GM21381 (cell line): ENCODE measurements at regions not wholly inside any gene's neighbourhood (a gene's known extent, or its start where the extent isn't known, plus 50 kb on each side); places are given as distances from the start of the nearest gene placed in this dataset.

ENCODE experiments used
- ATAC-seq: cut with Tn5 transposase; IDR thresholded peaks from one replicate; pipeline ENCODE4 v1.9.1; 2021; ENCODE audit warnings: mild to moderate bottlenecking, moderate library complexity; ENCODE audit not compliant: unreplicated experiment

- no peak for ATAC-seq
These were observed 82.0 kb upstream of the PAK5 start for GRCh38 chr20:9920866-9921265.

GRCh38 chr20:9919271-9920014 lies 80.6 kb upstream of the PAK5 start:
- peak; percentile 80 for ATAC-seq

- ATAC-seq = no peak
These were observed 79.5 kb upstream of the PAK5 start for GRCh38 chr20:9918348-9918747.

GRCh38 chr20:9916761-9917160 lies 77.9 kb upstream of the PAK5 start:
- no peak for ATAC-seq

- ATAC-seq = peak; percentile 71
These were observed 74.1 kb upstream of the PAK5 start for GRCh38 chr20:9912858-9913434.

- ATAC-seq = no peak
These were observed 73.4 kb upstream of the PAK5 start for GRCh38 chr20:9912290-9912689.

- no peak for ATAC-seq
These were observed 72.6 kb upstream of the PAK5 start for GRCh38 chr20:9911519-9911918.

GRCh38 chr20:9909167-9909566 lies 70.3 kb upstream of the PAK5 start:
- no peak for ATAC-seq

- no peak for ATAC-seq
These were observed 64.3 kb upstream of the PAK5 start for GRCh38 chr20:9903048-9903655.

GRCh38 chr20:9889270-9889981 lies 50.5 kb upstream of the PAK5 start:
- no peak for ATAC-seq
